ENCODE measurements at regions not wholly inside any gene's neighbourhood (a gene's known extent, or its start where the extent isn't known, plus 50 kb on each side); places are given as distances from the start of the nearest gene placed in this dataset.

GRCh38 chr2:6744038-6744437 is 121.7 kb downstream of the CMPK2 start:
- Histone ChIP-seq H3K23me2 (ENCODE audit: insufficient read length, low read depth, low read length, poor library complexity, severe bottlenecking) (no peaks in the 10 kb centered on the region), H2BK5ac (ENCODE audit: insufficient read length, low read length) (no peak overlapping the region), H3K9me3 (ENCODE audit: control insufficient read depth, low read depth, low read length) (no peaks in the 10 kb centered on the region), H3K56ac (ENCODE audit: insufficient read length, low read depth, low read length) (no peak overlapping the region), H2BK12ac (ENCODE audit: insufficient read length, low read depth, low read length) (no peak overlapping the region), H4K91ac (ENCODE audit: insufficient read length, low read depth, low read length) (no peak overlapping the region), H3K79me2 (ENCODE audit: insufficient read depth, low read length) (no peaks in the 10 kb centered on the region), H4K8ac (replicated peaks; ENCODE audit: insufficient read length, low read depth, low read length) (no peak overlapping the region), H2BK120ac (ENCODE audit: low read depth, low read length, poor library complexity, severe bottlenecking) (no peak overlapping the region), H3K9ac (ENCODE audit: extremely low read depth, insufficient read length, low read length) (no peak overlapping the region), H2BK20ac (ENCODE audit: low read depth, low read length, poor library complexity, severe bottlenecking) (no peak overlapping the region), H3K4me2 (ENCODE audit: insufficient read depth, insufficient read length, low read length) (no peak overlapping the region), H3K23ac (ENCODE audit: insufficient read length, low read depth, low read length) (no peak overlapping the region), H3K4me1 (ENCODE audit: insufficient read depth, low read length) (no peaks in the 10 kb centered on the region), H3K27ac (ENCODE audit: insufficient read length, low read depth, low read length) (no peak overlapping the region), H3K14ac (ENCODE audit: insufficient read depth, low read length) (no peak overlapping the region), H3K27me3 (ENCODE audit: insufficient read depth, low read length) (no peaks in the 10 kb centered on the region), H3K4ac (ENCODE audit: low read depth, low read length) (no peak overlapping the region), H2BK15ac (ENCODE audit: low read depth, low read length) (no peak overlapping the region), H3K18ac (ENCODE audit: insufficient read length, low read depth, low read length) (no peak overlapping the region), H3K79me1 (ENCODE audit: insufficient read depth, low read depth, low read length, poor library complexity, severe bottlenecking) (no peaks in the 10 kb centered on the region), H2AK5ac (ENCODE audit: insufficient read length, low read length) (no peak overlapping the region), H3T11ph (ENCODE audit: low read length) (no peak overlapping the region), H4K20me1 (ENCODE audit: control insufficient read depth, insufficient read depth, insufficient read length) (no peaks in the 10 kb centered on the region), H4K5ac (ENCODE audit: insufficient read length, low read depth, low read length) (no peak overlapping the region), H2AFZ (ENCODE audit: low read length) (no peak overlapping the region)
- Mint-ChIP-seq H3K4me3 (no peak overlapping the region), H3K4me1 (peaks cover 0 to 6% of the 10 kb centered on the region in 2 experiments; a peak in 1 of 4 replicates), H3K36me3 (ENCODE audit: insufficient read depth in 1 of 3, low read depth in 3 of 3) (no peaks in the 10 kb centered on the region), H3K27me3 (ENCODE audit: low read depth) (peaks cover 10% of the 10 kb centered on the region), H3K9me3 (0 out of 5 replicates have a peak, but pooled peaks cover 0 to 3% of the 10 kb centered on the region in 2 experiments), H3K27ac (no peak overlapping the region)
- WGBS (ENCODE audit: extremely low coverage, insufficient read length, low lambda C conversion rate), result no CpG with 5 or more reads among the region's 4 CpGs
- TF ChIP-seq CTCF (conservative IDR thresholded peaks at IDR 0.05), result no peak
- DNase-seq, result no peak

Measured in H9 (cell line).